GM23248 (cell line): ENCODE measurements at regions not wholly inside any gene's neighbourhood (a gene's known extent, or its start where the extent isn't known, plus 50 kb on each side); places are given as distances from the start of the nearest gene placed in this dataset.

Source experiments
- DNase-seq: peaks from one replicate; pipeline ENCODE4 v3.0.0-alpha.2; 2015
- H2AFZ ChIP-seq: fragments of 200-600 bp; sonication (generic); 2 replicates; pipeline ENCODE4 v1.6.1; 2016; ENCODE audit warnings: antibody characterized with exemption
- H3F3A ChIP-seq: fragments of 200-600 bp; sonication (generic); 2 replicates; pipeline ENCODE4 v1.6.1; 2016; ENCODE audit warnings: mild to moderate bottlenecking, antibody characterized with exemption, mixed run types; ENCODE audit not compliant: insufficient read depth
- H3K27ac ChIP-seq: fragments of 200-600 bp; sonication (generic); 2 replicates; pipeline ENCODE4 v1.5.1; 2016; ENCODE audit warnings: mild to moderate bottlenecking
- H3K27me3 ChIP-seq: fragments of 200-600 bp; sonication (generic); replicated peaks from 2 replicates; pipeline ENCODE4 v1.6.1; 2016; ENCODE audit warnings: mild to moderate bottlenecking; ENCODE audit not compliant: insufficient read depth
- H3K36me3 ChIP-seq: fragments of 200-600 bp; sonication (generic); 2 replicates; pipeline ENCODE4 v1.6.1; 2016; ENCODE audit warnings: low read depth, mild to moderate bottlenecking
- H3K4me1 ChIP-seq: fragments of 200-600 bp; sonication (generic); 2 replicates; pipeline ENCODE4 v1.6.1; 2016; ENCODE audit warnings: mild to moderate bottlenecking; ENCODE audit not compliant: insufficient read depth
- H3K4me2 ChIP-seq: fragments of 200-600 bp; sonication (generic); one replicate; pipeline ENCODE4 v1.6.1; 2016; ENCODE audit warnings: mild to moderate bottlenecking; ENCODE audit not compliant: unreplicated experiment
- H3K4me3 ChIP-seq: fragments of 200-600 bp; sonication (generic); 2 replicates; pipeline ENCODE4 v1.5.1; 2016; ENCODE audit warnings: mild to moderate bottlenecking
- H3K79me2 ChIP-seq: fragments of 200-600 bp; sonication (generic); 2 replicates; pipeline ENCODE4 v1.6.1; 2016; ENCODE audit warnings: mild to moderate bottlenecking; ENCODE audit not compliant: insufficient read depth
- H3K9ac ChIP-seq: fragments of 200-600 bp; sonication (generic); 2 replicates; pipeline ENCODE4 v1.6.1; 2016; ENCODE audit warnings: mild to moderate bottlenecking
- H3K9me2 ChIP-seq: fragments of 200-600 bp; sonication (generic); 2 replicates; pipeline ENCODE4 v1.6.1; 2016; ENCODE audit warnings: mixed run types, mild to moderate bottlenecking, moderate library complexity; ENCODE audit not compliant: insufficient read depth
- H3K9me3 ChIP-seq: fragments of 200-600 bp; sonication (generic); one replicate; pipeline ENCODE4 v1.6.1; 2017; ENCODE audit warnings: low read depth
- H4K20me1 ChIP-seq: fragments of 200-600 bp; sonication (generic); 2 replicates; pipeline ENCODE4 v1.6.0; 2016; ENCODE audit not compliant: insufficient read depth
- EZH2 ChIP-seq: fragments of 200-600 bp; sonication (generic); IDR thresholded peaks from 2 replicates; pipeline ENCODE4 v1.6.1; 2018; ENCODE audit warnings: antibody characterized with exemption, mild to moderate bottlenecking; ENCODE audit not compliant: insufficient read depth, poor library complexity, severe bottlenecking
- EZH2phosphoT487 ChIP-seq: fragments of 200-600 bp; sonication (generic); IDR thresholded peaks from 2 replicates; pipeline ENCODE4 v1.6.1; 2018; ENCODE audit warnings: antibody characterized with exemption, moderate library complexity, mild to moderate bottlenecking, low read depth; ENCODE audit not compliant: insufficient read depth
- WGBS, 2 experiments: methylation state at CpG; one replicate each; pipeline ENCODE4 v1.1.6; 2015 to 2017; ENCODE audit warnings: low lambda C conversion rate in 2 of 2, low coverage in 1 of 2; ENCODE audit errors: missing lambda C conversion rate in 2 of 2; 5-methylcytosine and 5-hydroxymethylcytosine counted together
- in situ Hi-C: fragments of 300-500 bp; cut with MboI; formaldehyde crosslinking; loops from 2 replicates; pipeline ENCODE4 v1.15.0; 2020

DNA sequence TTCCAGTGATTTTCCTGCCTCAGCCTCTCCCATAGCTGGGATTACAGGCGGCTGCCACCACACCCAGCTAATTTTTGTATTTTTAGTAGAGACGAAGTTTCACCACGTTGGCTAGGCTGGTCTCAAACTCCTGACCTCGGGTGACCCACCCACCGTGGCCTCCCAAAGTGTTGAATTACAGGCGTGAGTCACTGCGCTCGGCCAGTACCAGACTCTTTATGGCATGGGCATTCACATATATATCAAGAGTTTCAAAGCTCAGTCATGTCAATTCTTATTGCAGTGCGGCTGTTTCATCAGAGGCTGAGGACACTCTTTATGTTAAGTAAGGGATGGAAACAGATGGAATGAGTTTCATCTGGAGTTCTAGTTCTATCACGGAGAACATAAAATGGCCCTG, 315.2 kb upstream of the CDH6 start:
- Histone ChIP-seq H3K79me2 (no peaks in the 10 kb centered on the region), H3K27ac (no peak overlapping the region), H3K4me1 (no peaks in the 10 kb centered on the region), H3K27me3 (no peaks in the 10 kb centered on the region), H3K9ac (no peak overlapping the region), H3F3A (no peaks in the 10 kb centered on the region), H3K9me3 (no peaks in the 10 kb centered on the region), H3K36me3 (no peaks in the 10 kb centered on the region), H3K4me3 (no peak overlapping the region), H3K9me2 (no peaks in the 10 kb centered on the region), H2AFZ (no peak overlapping the region), H3K4me2 (no peak overlapping the region), H4K20me1 (no peaks in the 10 kb centered on the region)
- 47 to 54% methylated on average over 10 of the region's 10 CpGs for WGBS, 2 experiments
- no peak for DNase-seq
- in situ Hi-C loops: no loop called here
- TF ChIP-seq EZH2phosphoT487 (no peak), EZH2 (no peak)

DNA sequence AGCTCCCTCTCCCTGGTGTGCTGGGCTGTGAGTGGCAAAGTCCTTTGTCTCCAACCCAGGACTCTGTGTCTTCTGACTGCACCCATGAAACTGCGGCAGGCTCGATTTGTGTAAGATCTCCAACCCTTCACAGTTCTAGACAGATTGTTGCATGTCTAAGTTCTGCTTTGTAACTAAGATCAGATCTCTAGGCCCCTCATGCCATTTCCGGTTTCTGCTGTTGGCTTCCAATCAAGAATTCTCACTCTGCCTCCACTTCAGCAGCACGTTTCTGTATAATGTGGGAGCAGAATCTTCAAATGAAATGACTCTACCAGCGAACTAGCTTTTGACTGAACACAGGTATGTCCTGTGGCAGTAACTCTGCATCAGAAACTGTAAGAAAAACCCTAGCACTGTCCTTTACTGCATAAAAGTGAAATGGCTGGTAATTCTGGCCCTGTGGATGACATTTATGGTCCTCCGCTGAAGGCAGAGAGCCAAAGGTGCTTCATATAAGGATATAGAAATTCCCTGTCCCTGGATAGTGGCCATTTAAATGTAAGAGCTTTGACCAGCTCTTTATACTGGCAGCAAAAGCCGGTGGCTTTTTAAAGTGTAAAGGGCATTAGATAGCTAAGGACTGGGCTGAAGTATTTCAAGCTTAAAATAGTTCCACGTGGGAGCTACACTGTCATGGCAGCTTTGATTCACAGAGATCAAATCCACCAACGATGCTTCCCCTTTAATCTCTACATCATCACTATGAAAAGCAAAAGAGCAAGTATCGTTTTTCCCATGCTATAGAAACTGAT, 319.0 kb upstream of the CDH6 start:
- H3K4me3 ChIP-seq: no peak overlapping the region
- H3K4me1 ChIP-seq: no peaks in the 10 kb centered on the region
- no peaks in the 10 kb centered on the region for H3K27me3 ChIP-seq
- no peak for DNase-seq
- no peak for TF ChIP-seq EZH2phosphoT487
- no peak for TF ChIP-seq EZH2
- no peak overlapping the region for H3K9ac ChIP-seq
- H3K27ac ChIP-seq: no peak overlapping the region
- WGBS, 2 experiments: 35 to 36% methylated on average over 10 of the region's 10 CpGs
- no peaks in the 10 kb centered on the region for H4K20me1 ChIP-seq
- H3K36me3 ChIP-seq: no peaks in the 10 kb centered on the region
- H2AFZ ChIP-seq: no peak overlapping the region
- in situ Hi-C loops: no loop called here
- H3K4me2 ChIP-seq: no peak overlapping the region
- H3K79me2 ChIP-seq: no peaks in the 10 kb centered on the region
- H3K9me3 ChIP-seq: no peaks in the 10 kb centered on the region
- H3F3A ChIP-seq: no peaks in the 10 kb centered on the region
- H3K9me2 ChIP-seq: no peaks in the 10 kb centered on the region

DNA sequence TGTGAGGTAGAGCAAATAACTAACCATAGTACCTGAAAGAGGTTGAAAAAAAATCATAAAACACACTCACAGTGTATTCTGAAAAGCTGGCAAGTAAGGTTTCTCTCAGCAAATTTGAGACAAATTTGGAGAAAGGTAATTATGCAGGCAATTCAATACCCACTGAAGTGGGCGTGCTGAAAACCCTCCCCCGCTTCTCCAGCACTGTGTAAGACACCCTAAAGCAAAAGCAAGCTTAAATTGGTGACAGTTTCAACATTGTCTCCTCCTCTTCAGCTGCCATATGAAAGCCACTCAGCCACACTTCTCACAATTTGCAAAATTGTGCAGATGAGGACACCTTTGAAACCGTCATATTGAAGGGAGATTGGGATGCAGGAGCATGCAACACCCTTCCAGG, 322.3 kb upstream of the CDH6 start:
- Histone ChIP-seq H3K79me2 (no peaks in the 10 kb centered on the region), H3K4me2 (no peak overlapping the region), H3K9me2 (no peaks in the 10 kb centered on the region), H3K27me3 (no peaks in the 10 kb centered on the region), H3F3A (no peaks in the 10 kb centered on the region), H3K9ac (no peak overlapping the region), H3K36me3 (no peaks in the 10 kb centered on the region), H3K9me3 (no peaks in the 10 kb centered on the region), H3K4me1 (no peaks in the 10 kb centered on the region), H3K4me3 (no peak overlapping the region), H2AFZ (no peak overlapping the region), H4K20me1 (no peaks in the 10 kb centered on the region), H3K27ac (no peak overlapping the region)
- no peak for DNase-seq
- in situ Hi-C loops: no loop called here
- WGBS, 2 experiments: 36 to 43% methylated on average over 3 of the region's 3 CpGs
- TF ChIP-seq EZH2: no peak
- no peak for TF ChIP-seq EZH2phosphoT487

DNA sequence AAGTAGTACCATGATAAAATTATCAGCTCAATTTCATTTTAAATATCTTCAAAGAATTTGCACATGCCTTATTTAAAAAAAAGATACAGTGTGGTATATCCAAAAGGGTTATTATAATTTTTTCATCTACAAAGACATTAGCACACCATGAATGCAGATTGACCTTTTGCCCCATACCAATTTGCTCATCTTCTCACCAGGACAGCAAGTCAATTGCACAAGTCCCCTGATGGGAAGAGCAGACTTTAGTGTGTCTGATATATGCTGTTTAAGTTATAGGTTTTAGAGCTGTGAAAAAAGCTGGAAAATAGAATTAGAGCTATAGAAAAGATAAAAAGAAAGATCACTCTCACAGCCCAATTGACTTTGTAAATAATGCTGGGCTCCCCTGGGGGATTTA, 325.8 kb upstream of the CDH6 start:
- Histone ChIP-seq H2AFZ (no peak overlapping the region), H3K9ac (no peak overlapping the region), H3K27ac (no peak overlapping the region), H3K4me1 (no peaks in the 10 kb centered on the region), H3K79me2 (no peaks in the 10 kb centered on the region), H3F3A (no peaks in the 10 kb centered on the region), H3K36me3 (no peaks in the 10 kb centered on the region), H4K20me1 (no peaks in the 10 kb centered on the region), H3K27me3 (no peaks in the 10 kb centered on the region; the same call in 1 of the 2 replicates), H3K9me2 (no peaks in the 10 kb centered on the region), H3K9me3 (no peaks in the 10 kb centered on the region), H3K4me3 (no peak overlapping the region), H3K4me2 (no peak overlapping the region)
- DNase-seq: no peak
- TF ChIP-seq EZH2 (no peak), EZH2phosphoT487 (no peak)
- in situ Hi-C loops: no loop called here
